ENCODE measurements at regions not wholly inside any gene's neighbourhood (a gene's known extent, or its start where the extent isn't known, plus 50 kb on each side); places are given as distances from the start of the nearest gene placed in this dataset.

- TF ChIP-seq CTCF (IDR thresholded peaks at IDR 0.05; ENCODE audit: insufficient read depth, missing control alignments) = no peak
- FAIRE-seq = no peak
- DNase-seq (ENCODE audit: insufficient read length, low spot score) = no peak
Observed at GRCh38 chr15:77552066-77552465, 80.6 kb downstream of the LINGO1 start.

GRCh38 chr15:77550301-77551251, 82.1 kb downstream of the LINGO1 start:
- DNase-seq (ENCODE audit: insufficient read length, low spot score) = peak; percentile 91
- FAIRE-seq = no peak
- no peak for TF ChIP-seq CTCF (IDR thresholded peaks at IDR 0.05; ENCODE audit: insufficient read depth, missing control alignments)

- FAIRE-seq (no peak), DNase-seq (ENCODE audit: insufficient read length, low spot score) (no peak)
- TF ChIP-seq CTCF (IDR thresholded peaks at IDR 0.05; ENCODE audit: insufficient read depth, missing control alignments) = no peak
Observed at GRCh38 chr15:77549576-77550288, 83.0 kb downstream of the LINGO1 start.

GRCh38 chr15:77548589-77549557, 83.8 kb downstream of the LINGO1 start:
- TF ChIP-seq CTCF (IDR thresholded peaks at IDR 0.05; ENCODE audit: insufficient read depth, missing control alignments) = no peak
- no peak for FAIRE-seq
- DNase-seq (ENCODE audit: insufficient read length, low spot score) = no peak

- no peak for FAIRE-seq
- no peak for DNase-seq (ENCODE audit: insufficient read length, low spot score)
- TF ChIP-seq CTCF (IDR thresholded peaks at IDR 0.05; ENCODE audit: insufficient read depth, missing control alignments) = no peak
Observed at GRCh38 chr15:77547801-77548588, 84.7 kb downstream of the LINGO1 start.

- DNase-seq (ENCODE audit: insufficient read length, low spot score) (no peak), FAIRE-seq (no peak)
- TF ChIP-seq CTCF (IDR thresholded peaks at IDR 0.05; ENCODE audit: insufficient read depth, missing control alignments) = no peak
Observed at GRCh38 chr15:77546870-77547269, 85.8 kb downstream of the LINGO1 start.

Data from D721Med (cell line).